GM12878 (cell line): ENCODE measurements at regions not wholly inside any gene's neighbourhood (a gene's known extent, or its start where the extent isn't known, plus 50 kb on each side); places are given as distances from the start of the nearest gene placed in this dataset.

Experiments
- ATAC-seq: fragments of 200-7000 bp; cut with Tn5 transposase; 3 replicates; pipeline ENCODE4 v1.9.1; 2020; ENCODE audit warnings: mild to moderate bottlenecking, moderate library complexity
- BruUV-seq: library from RNA; stranded (reverse); fragments of 400-500 nt; replicated peaks from 2 replicates; lab custom pipeline; 2021; lab: Mats Ljungman, UMichigan
- CTCF ChIA-PET: fragments of 300-600 bp; sonication (Branson Sonifier 250); formaldehyde crosslinking; extraction: SDS; loops from one replicate; lab custom pipeline; 2021; ENCODE audit warnings: inconsistent platforms; lab: Yijun Ruan, JAX
- POLR2A ChIA-PET: fragments of 350-600 bp; formaldehyde crosslinking; extraction: SDS; loops from one replicate; lab custom pipeline; 2021; ENCODE audit warnings: inconsistent platforms; lab: Charles Lee
- RAD21 ChIA-PET: fragments of 300-600 bp; sonication (Branson Sonifier 250); formaldehyde crosslinking; loops from one replicate; lab custom pipeline; 2023; ENCODE audit warnings: antibody characterized with exemption; ENCODE audit not compliant: unreplicated experiment; lab: Charles Lee
- SMC1A ChIA-PET: fragments of 300-600 bp; sonication (Branson Sonifier 250); formaldehyde crosslinking; loops from one replicate; lab custom pipeline; 2023; ENCODE audit not compliant: unreplicated experiment, uncharacterized antibody; lab: Charles Lee
- DNase-seq: peaks from one replicate; pipeline ENCODE4 v3.0.0-alpha.2; 2011; ENCODE audit warnings: low read depth, low spot score
- FAIRE-seq: peaks from 3 replicates; lab custom pipeline; 2011; peaks lifted over from hg19 to GRCh38; lab: Jason Lieb, UNC
- H2AFZ ChIP-seq: 2 replicates; pipeline ENCODE4 v1.6.0; 2011; ENCODE audit warnings: low read depth, low read length, control low read depth; ENCODE audit not compliant: control insufficient read depth
- H3K27ac ChIP-seq: 2 replicates; pipeline ENCODE4 v1.5.1; 2011; ENCODE audit warnings: control low read depth; ENCODE audit not compliant: control insufficient read depth, insufficient read depth
- H3K27me3 ChIP-seq, 2 experiments: replicated peaks in 1 of 2; 2 replicates each; pipeline versions ENCODE4 v1.6.0 to v1.6.1; 2011; ENCODE audit warnings: low read length in 1 of 2; ENCODE audit not compliant: control insufficient read depth in 2 of 2, insufficient read depth in 2 of 2
- H3K36me3 ChIP-seq, 2 experiments: 2 replicates each; pipeline ENCODE4 v1.5.1; 2011; ENCODE audit warnings: low read length in 1 of 2; ENCODE audit not compliant: control insufficient read depth in 2 of 2, insufficient read depth in 2 of 2
- H3K4me1 ChIP-seq: 2 replicates; pipeline ENCODE4 v1.6.1; 2011; ENCODE audit warnings: mild to moderate bottlenecking, low read length, moderate library complexity, mixed read lengths; ENCODE audit not compliant: control insufficient read depth, insufficient read depth
- H3K4me2 ChIP-seq: 2 replicates; pipeline ENCODE4 v1.6.0; 2011; ENCODE audit warnings: control low read depth; ENCODE audit not compliant: control insufficient read depth, insufficient read depth
- H3K4me3 ChIP-seq: fragments of 200-600 bp; sonication (generic); 2 replicates; pipeline ENCODE4 v1.5.1; 2016
- H3K79me2 ChIP-seq: 2 replicates; pipeline ENCODE4 v1.6.0; 2011; ENCODE audit warnings: low read length; ENCODE audit not compliant: control insufficient read depth, insufficient read depth
- H3K9ac ChIP-seq: 2 replicates; pipeline ENCODE4 v1.8.0; 2011; ENCODE audit warnings: low read length, control low read depth, mixed read lengths; ENCODE audit not compliant: control insufficient read depth, insufficient read depth
- H3K9me3 ChIP-seq: replicated peaks from 3 replicates; pipeline ENCODE4 v1.5.1; 2011; ENCODE audit warnings: mild to moderate bottlenecking, low read length; ENCODE audit not compliant: control insufficient read depth, insufficient read depth
- H4K20me1 ChIP-seq: 2 replicates; pipeline ENCODE4 v1.6.0; 2011; ENCODE audit not compliant: control insufficient read depth, insufficient read depth
- CHD2 ChIP-seq: IDR thresholded peaks from 2 replicates; pipeline ENCODE4 v1.6.1; 2011; ENCODE audit warnings: low read depth, low read length, improper control_type of control experiment, borderline replicate concordance
- CREM ChIP-seq: IDR thresholded peaks from 2 replicates; pipeline ENCODE4 v1.6.1; 2014; ENCODE audit warnings: antibody characterized with exemption, low read depth
- EZH2 ChIP-seq: IDR thresholded peaks from 2 replicates; pipeline ENCODE4 v1.6.1; 2012; ENCODE audit warnings: low read depth, mild to moderate bottlenecking, control low read depth, inconsistent platforms, low read length, borderline replicate concordance; ENCODE audit not compliant: control insufficient read depth
- IKZF1 ChIP-seq: fragments of 450-650 bp; conservative IDR thresholded peaks from 2 replicates; pipeline ENCODE4 v1.6.1; 2017; ENCODE audit warnings: antibody characterized with exemption, mild to moderate bottlenecking
- IKZF2 ChIP-seq, 2 experiments: fragments of 450-650 bp; IDR thresholded peaks; 2 replicates each; pipeline ENCODE4 v1.6.1; 2017; ENCODE audit warnings: mild to moderate bottlenecking in 2 of 2, moderate library complexity in 2 of 2
- MXI1 ChIP-seq: fragments of 150-350 bp; IDR thresholded peaks from 2 replicates; pipeline ENCODE4 v1.6.1; 2011; ENCODE audit warnings: low read depth, mild to moderate bottlenecking, inconsistent platforms, low read length, improper control_type of control experiment
- NFIC ChIP-seq: IDR thresholded peaks from 2 replicates; pipeline ENCODE4 v1.6.1; 2012; ENCODE audit warnings: low read depth, mild to moderate bottlenecking, inconsistent platforms, low read length, moderate library complexity
- NFYB ChIP-seq: IDR thresholded peaks from 2 replicates; pipeline ENCODE4 v1.6.1; 2011; ENCODE audit warnings: low read depth, mild to moderate bottlenecking, low read length, improper control_type of control experiment, moderate library complexity; ENCODE audit not compliant: insufficient read depth
- NR2C2 ChIP-seq: IDR thresholded peaks from 2 replicates; pipeline ENCODE4 v1.6.1; 2011; ENCODE audit warnings: borderline replicate concordance, low read depth; ENCODE audit not compliant: control insufficient read depth, insufficient read length
- POLR2A ChIP-seq: IDR thresholded peaks from 2 replicates; pipeline ENCODE4 v1.6.1; 2011; ENCODE audit warnings: low read depth, mild to moderate bottlenecking, low read length
- RELA ChIP-seq: fragments of 450-650 bp; IDR thresholded peaks from 2 replicates; pipeline ENCODE4 v1.8.0; 2014; ENCODE audit warnings: borderline replicate concordance; ENCODE audit not compliant: partially characterized antibody
- SREBF1 ChIP-seq: IDR thresholded peaks from 2 replicates; pipeline ENCODE4 v1.6.1; 2012; ENCODE audit warnings: mild to moderate bottlenecking, low read length
- SREBF2 ChIP-seq: IDR thresholded peaks from 2 replicates; pipeline ENCODE4 v1.6.1; 2012; ENCODE audit warnings: mild to moderate bottlenecking, low read length
- SUZ12 ChIP-seq: fragments of 200-600 bp; sonication (generic); IDR thresholded peaks from one replicate; pipeline ENCODE4 v1.6.1; 2018; ENCODE audit warnings: antibody characterized with exemption, mild to moderate bottlenecking; ENCODE audit not compliant: unreplicated experiment
- TBL1XR1 ChIP-seq: IDR thresholded peaks from 2 replicates; pipeline ENCODE4 v1.6.1; 2012; ENCODE audit warnings: low read depth, low read length, improper control_type of control experiment
- USF2 ChIP-seq: IDR thresholded peaks from 2 replicates; pipeline ENCODE4 v1.6.1; 2011; ENCODE audit warnings: low read depth, low read length, improper control_type of control experiment, borderline replicate concordance
- ZNF207 ChIP-seq: fragments of 450-650 bp; IDR thresholded peaks from 2 replicates; pipeline ENCODE4 v1.6.1; 2014; ENCODE audit warnings: antibody characterized with exemption, mild to moderate bottlenecking, borderline replicate concordance
- WGBS: methylation state at CpG from one replicate; pipeline ENCODE4 v1.1.6; 2016; ENCODE audit warnings: low lambda C conversion rate; ENCODE audit not compliant: insufficient replicate concordance, insufficient coverage; ENCODE audit errors: missing lambda C conversion rate; 5-methylcytosine and 5-hydroxymethylcytosine counted together
- in situ Hi-C: fragments of 300-500 bp; cut with MboI; formaldehyde crosslinking; loops from 9 replicates; pipeline ENCODE4 v1.14.3; 2018; ENCODE audit warnings: mixed read lengths
- intact Hi-C: fragments of 100-400 bp; cut with micrococcal nuclease; formaldehyde crosslinking; loops from one replicate; pipeline ENCODE4 v1.14.2; 2022; ENCODE audit not compliant: unreplicated experiment

- no TSS peak for BruUV-seq
- H3K27me3 ChIP-seq, result no peaks in the 10 kb centered on the region
- H3K9me3 ChIP-seq, result no peaks in the 10 kb centered on the region
- 41% methylated on average over 8 of the region's 8 CpGs for WGBS
- no peak overlapping the region for H2AFZ ChIP-seq
- in situ Hi-C loops (no loop called here), intact Hi-C loops (no loop called here)
- no peak overlapping the region for H3K9ac ChIP-seq
- no peak overlapping the region for H3K4me2 ChIP-seq
- FAIRE-seq (no peak), ATAC-seq (no peak), DNase-seq (no peak)
- ChIA-PET CTCF (interaction anchor here (1.6 kb wide), 1 partner anchor 11 kb away, joined by 3 read pairs; no protein-coding TSS in a partner anchor), SMC1A (no interaction called here), RAD21 (no interaction called here), POLR2A (interaction anchor here (0.7 kb wide), 1 partner anchor 10 kb away, joined by 3 read pairs; no protein-coding TSS in a partner anchor)
- no peaks in the 10 kb centered on the region for H3K79me2 ChIP-seq
- H3K36me3 ChIP-seq, result no peaks in the 10 kb centered on the region
- H3K27ac ChIP-seq, result no peak overlapping the region
- H4K20me1 ChIP-seq, result no peaks in the 10 kb centered on the region
- H3K4me3 ChIP-seq, result no peak overlapping the region
- TF ChIP-seq MXI1 (no peak), NFIC (no peak), SREBF2 (no peak), POLR2A (no peak), USF2 (no peak), CHD2 (no peak), SREBF1 (no peak), NFYB (no peak), CREM (no peak), RELA (no peak), NR2C2 (no peak), IKZF2 (IDR thresholded peaks at IDR 0.05) (no peak), SUZ12 (no peak), IKZF1 (no peak), EZH2 (no peak), TBL1XR1 (no peak), ZNF207 (no peak)
- H3K4me1 ChIP-seq, result no peaks in the 10 kb centered on the region
Observed at GRCh38 chr2:122307763-122308162, 552.3 kb downstream of the TSN start.
